NCI-H1092 (cell line): ENCODE measurements at regions not wholly inside any gene's neighbourhood (a gene's known extent, or its start where the extent isn't known, plus 50 kb on each side); places are given as distances from the start of the nearest gene placed in this dataset.
"Not testable (repeated sequence)": the region's sequence is repeated elsewhere in the genome, so short reads cannot be mapped to it uniquely, and the experiment has no call there.

Experiments
- DNase-seq: peaks from one replicate; lab custom pipeline; 2025; lab: John Stamatoyannopoulos, UW

GRCh38 chr14:59116984-59117415 lies 71.5 kb upstream of the DAAM1 start:
- DNase-seq, result no peak

- no peak for DNase-seq
Observed at GRCh38 chr14:59117754-59118528, 70.5 kb upstream of the DAAM1 start.

GRCh38 chr14:59120921-59121320 lies 67.5 kb upstream of the DAAM1 start:
- DNase-seq, result no peak

- DNase-seq, result no peak
Observed at GRCh38 chr14:59123531-59123930, 64.9 kb upstream of the DAAM1 start.

- DNase-seq, result no peak
Observed at GRCh38 chr14:59123975-59124374, 64.5 kb upstream of the DAAM1 start.

GRCh38 chr14:59125156-59125555 lies 63.3 kb upstream of the DAAM1 start:
- no peak for DNase-seq

- peak; percentile 63 for DNase-seq
Observed at GRCh38 chr14:59126714-59127436, 61.6 kb upstream of the DAAM1 start.

- no peak for DNase-seq
Observed at GRCh38 chr14:59127437-59127732, 61.1 kb upstream of the DAAM1 start.

GRCh38 chr14:59130462-59130861 lies 58.0 kb upstream of the DAAM1 start:
- no peak for DNase-seq

- DNase-seq, result no peak
Observed at GRCh38 chr14:59131938-59132795, 56.3 kb upstream of the DAAM1 start.

- DNase-seq, result no peak
Observed at GRCh38 chr14:59132796-59133494, 55.5 kb upstream of the DAAM1 start.

GRCh38 chr14:59133709-59134108 lies 54.8 kb upstream of the DAAM1 start:
- DNase-seq, result no peak

GRCh38 chr14:59134307-59134706 lies 54.2 kb upstream of the DAAM1 start:
- DNase-seq, result no peak

- DNase-seq, result no peak
Observed at GRCh38 chr14:59137256-59137655, 51.2 kb upstream of the DAAM1 start.

GRCh38 chr14:59138576-59138975 lies 49.9 kb upstream of the DAAM1 start:
- not testable (repeated sequence) for DNase-seq
